Stimulated activated naive CD8-positive, alpha-beta T cell treated with anti-CD3 and anti-CD28 coated beads, Interleukin-15, Interleukin-2, amounts not matched to agents 100 U/mL and 50 U/mL, for 24 hours (primary cell): ENCODE measurements at regions not wholly inside any gene's neighbourhood (a gene's known extent, or its start where the extent isn't known, plus 50 kb on each side); places are given as distances from the start of the nearest gene placed in this dataset.
"Not testable (repeated sequence)": the region's sequence is repeated elsewhere in the genome, so short reads cannot be mapped to it uniquely, and the experiment has no call there.

Source experiments
- ATAC-seq: fragments of 150-1000 bp; cut with Tn5 transposase; one replicate; pipeline ENCODE4 v1.10.0; 2021
- DNase-seq: peaks from one replicate; pipeline ENCODE4 v3.0.0; 2021

DNA sequence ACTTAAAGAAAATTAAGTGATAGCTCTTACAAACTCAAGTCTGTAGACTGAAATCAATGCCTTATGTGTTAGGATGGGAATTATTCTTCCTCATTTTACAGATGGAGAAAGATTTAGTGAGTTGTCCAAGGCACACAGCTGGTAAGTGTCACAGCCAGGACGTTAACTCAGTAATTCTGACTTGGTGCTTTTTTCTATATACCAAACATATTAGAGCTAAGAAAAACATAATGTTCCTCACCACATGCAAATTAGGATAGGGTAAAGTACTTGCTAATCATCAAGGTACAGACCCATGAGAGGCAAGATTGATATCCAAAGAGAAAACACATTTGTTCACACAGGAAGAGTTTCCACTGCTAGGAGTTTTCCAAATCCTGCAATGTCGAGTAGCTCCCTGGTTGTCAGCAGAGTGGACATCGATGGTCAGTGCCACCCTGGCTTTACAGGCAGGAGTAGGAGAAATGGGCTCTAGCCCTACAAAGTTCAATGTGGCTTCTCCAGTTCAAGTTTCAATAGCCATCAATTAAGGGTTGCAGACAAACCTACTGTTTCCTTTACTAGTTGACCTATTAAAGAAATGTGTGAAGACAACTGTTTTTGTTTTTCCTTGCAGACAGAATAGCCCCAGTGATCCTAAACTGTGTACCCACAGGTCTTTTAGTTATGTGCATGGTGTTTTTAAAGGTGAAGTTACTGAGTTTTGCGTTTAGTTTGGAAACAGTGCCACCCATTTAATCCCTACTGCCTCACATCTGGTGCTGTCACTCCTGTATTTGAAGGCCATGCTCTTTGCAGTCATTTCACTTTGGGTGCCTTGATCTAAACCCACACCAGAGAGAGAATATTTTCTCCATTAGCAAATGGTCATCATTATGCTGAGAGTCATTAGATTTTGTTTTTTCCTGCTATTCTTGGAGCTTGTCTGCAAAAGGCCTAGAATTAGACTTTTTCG is 460.8 kb upstream of the SMARCA2 start:
- ATAC-seq (no peak), DNase-seq (no peak)

DNA sequence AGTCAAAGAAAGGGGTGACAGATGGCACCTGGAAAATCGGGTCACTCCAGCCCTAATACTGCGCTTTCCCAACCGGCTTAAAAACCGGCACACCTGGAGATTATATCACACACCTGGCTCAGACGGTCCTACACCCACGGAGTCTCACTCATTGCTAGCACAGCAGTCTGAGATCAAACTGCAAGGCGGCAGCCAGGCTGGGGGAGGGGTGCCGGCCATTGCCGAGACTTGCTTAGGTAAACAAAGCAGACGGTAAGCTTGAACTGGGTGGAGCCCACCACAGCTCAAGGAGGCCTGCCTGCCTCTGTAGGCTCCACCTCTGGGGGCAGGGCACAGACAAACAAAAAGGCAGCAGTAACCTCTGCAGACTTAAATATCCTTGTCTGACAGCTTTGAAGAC is 456.5 kb upstream of the SMARCA2 start:
- ATAC-seq, DNase-seq: not testable (repeated sequence)

DNA sequence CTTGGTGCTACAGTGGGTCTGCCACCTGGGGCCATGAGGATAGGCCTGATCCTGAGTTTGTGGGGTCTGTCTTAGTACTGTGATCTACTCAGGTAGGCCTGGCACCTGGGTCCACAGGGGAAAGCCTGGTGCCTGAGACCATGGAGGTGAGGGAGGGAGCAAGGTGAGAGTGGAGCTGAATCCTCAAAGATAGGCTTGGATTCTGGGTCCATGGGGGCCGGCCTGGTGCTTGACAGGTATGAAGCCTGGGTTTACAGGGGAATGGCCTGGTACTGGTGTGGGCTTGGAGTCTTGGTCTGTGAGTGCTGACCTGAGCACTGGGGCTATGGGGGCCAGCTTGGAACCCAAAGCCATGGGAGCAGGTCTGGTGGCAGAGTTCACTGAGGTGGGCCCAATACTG is 439.2 kb upstream of the SMARCA2 start:
- DNase-seq (no peak), ATAC-seq (no peak)

DNA sequence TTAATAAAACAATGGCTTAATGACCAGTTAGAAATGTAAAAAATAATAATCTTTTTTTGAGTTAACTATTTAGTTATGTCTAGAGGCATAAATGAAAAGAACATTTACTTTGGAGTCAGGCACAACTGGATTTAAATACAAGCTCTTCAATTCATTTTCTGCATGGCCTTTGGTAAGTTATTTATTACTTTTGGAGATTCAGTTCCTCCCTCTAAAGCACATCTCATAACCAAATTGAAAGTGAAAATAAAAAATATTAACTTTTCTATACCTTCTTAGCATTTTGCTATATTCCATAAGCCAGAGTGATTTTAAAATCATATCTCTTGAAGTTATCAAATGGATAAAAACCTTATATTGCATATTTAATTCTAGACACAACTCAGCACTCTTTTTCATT is 434.9 kb upstream of the SMARCA2 start:
- no peak for ATAC-seq
- no peak for DNase-seq

DNA sequence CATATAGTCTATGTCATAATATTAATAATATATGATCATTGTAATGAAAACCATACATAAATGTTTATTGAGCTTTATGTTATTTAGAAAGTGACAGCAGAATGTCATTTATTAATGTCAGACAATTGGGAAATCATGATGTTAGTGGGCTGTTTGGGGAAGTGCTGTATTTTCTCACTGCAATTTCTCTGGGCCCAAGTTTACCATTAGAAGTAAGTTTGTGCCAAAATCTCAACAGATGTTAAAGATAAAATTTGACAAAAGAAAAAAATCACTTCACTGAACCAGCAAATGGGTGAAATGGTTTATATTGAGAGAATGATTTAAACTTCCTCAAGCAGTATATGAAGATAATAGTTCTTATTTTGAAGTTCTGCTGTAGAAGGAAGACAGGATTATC is 433.2 kb upstream of the SMARCA2 start:
- ATAC-seq = no peak
- no peak for DNase-seq

DNA sequence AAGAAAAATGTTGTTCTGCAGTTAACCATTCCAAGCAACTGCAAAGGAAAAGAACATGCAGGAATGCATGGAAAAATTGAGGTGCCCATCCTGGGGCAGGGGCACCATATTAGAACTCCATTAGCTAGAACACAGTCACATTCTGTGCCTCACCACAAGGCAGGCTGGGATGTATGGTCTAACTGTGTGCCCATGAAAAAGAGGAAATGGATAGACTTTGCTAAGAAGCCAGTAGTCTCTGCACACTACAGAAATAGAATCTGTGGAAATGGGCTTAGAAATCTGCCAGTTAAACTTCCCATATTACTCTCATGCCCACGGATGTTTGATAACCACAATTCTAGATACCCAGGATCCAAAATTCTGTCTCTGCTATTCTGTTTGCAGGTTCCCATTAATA is 423.8 kb upstream of the SMARCA2 start:
- no peak for ATAC-seq
- DNase-seq = no peak

DNA sequence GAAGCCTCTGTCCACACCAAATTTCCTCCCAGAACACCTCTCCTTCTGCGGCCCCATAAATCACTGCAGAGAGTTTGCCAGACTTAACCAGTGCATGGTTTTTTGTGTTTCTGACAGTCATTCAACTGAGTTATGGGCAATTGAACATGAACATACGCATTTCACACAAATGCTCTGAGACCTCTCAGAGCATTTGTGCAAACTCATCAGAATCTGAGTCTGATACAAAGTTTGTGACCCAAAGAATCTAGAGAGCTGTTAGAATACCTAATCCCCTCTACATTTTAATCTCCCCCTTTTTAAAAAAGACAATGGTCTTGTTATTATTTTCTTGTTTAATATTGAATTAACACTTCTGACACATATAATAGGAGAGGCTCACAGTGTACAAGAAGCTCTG is 416.9 kb upstream of the SMARCA2 start:
- no peak for ATAC-seq

DNA sequence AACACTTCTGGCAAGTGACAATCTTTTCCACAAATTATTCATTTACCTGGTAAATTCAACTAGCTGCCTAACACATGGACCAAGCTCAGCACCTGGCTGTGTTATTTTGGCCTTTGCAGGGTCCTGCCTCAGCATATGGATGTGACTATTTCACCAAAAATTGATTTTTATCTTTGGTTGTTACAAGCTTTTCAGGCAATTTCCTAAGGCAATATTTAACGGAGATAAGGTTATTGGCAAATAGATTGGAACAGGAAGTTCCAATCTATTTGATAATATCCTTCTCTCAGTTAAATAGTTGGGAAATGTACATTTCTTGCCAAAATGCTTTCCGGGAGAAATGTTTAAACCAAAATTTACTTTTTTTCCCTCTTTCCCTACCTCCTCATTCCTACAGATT is 415.2 kb upstream of the SMARCA2 start:
- DNase-seq = no peak
- ATAC-seq = no peak

More for the DNA sequence above, 416.9 kb upstream of the SMARCA2 start:
- no peak for DNase-seq

DNA sequence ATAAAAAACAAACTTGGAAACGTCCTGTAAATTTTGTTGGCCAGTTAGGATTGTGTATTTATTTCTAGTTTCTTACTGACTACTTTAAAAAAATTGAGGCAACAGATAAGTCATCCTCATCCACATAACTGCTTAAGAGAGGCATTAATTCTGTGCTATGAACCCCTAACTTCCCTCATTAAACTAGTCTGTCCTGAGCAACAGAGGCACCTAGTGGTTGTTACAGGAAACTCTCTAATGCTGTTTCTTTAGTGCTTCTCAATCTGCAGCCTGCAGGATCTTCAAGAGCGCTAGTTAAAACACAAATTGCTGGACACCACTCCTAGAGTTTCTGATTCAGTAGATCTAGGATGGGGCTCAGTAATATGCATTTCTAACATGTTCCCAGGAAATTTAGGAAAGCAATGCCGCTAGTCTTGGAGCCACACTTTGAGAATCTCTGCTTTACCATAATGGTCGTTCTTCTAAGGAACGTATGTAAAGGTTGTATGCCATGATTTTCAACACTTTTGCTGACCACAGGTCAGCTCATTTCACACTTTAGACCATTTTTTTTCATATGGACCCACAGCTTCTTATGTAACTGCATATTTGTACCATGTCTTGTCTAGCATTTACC is 410.1 kb upstream of the SMARCA2 start:
- ATAC-seq = no peak
- DNase-seq = no peak

DNA sequence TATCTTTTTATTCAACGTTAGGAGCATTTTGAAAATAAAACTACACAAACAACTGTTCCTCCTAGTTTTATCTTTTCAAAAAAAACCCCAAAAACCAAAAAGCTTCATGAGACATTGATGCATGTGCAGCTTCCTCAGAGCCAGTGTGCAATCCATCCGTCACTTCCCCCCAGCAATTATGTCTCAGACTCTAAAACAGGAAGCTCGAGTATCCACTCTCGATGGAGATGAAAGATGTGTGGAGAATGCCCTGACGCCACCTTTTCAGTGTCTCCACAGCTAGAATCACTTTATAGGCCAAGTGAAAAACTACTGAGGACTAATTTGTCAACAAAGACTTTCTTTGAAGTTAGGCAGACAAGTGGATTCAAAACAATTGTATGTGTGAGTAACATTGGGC is 408.9 kb upstream of the SMARCA2 start:
- no peak for DNase-seq

DNA sequence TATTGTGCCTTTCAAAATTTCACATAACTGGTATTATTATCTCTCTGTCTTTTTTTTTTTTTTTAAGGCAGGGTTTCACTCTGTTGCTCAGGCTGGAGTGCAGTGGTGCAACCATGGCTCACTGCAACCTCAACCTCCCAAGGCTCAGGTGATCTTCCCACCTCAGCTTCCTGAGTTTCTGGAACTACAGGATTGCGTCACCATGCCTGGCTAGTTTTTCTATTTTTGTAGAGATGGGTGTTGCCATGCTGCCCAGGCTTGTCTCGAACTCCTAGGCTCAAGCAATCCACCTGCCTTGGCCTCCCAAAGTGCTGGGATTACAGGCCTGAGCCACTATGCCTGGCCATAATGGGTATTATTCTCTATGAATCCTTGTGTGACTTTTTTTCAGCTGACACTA is 402.3 kb upstream of the SMARCA2 start:
- no peak for DNase-seq

More for the DNA sequence above, 408.9 kb upstream of the SMARCA2 start:
- no peak for ATAC-seq

DNA sequence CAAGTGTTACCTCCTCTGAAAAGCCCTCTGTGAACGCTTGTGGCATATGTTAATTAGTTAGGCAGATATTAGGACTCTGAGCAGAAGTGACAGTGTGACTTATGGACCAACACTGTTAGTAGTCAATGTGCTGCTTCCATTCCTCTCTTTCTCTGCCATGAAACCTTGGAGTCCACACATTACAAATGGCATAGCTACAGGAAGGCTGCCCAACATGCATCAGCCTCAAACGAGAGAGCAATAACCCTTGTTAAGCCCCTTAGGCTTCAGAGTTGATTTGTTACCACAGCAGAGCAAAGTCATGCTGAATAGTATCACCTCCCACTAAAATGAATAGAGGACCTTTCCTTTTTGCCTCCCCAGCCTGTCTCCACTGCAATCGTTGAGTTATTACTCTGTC is 397.7 kb upstream of the SMARCA2 start:
- ATAC-seq (no peak), DNase-seq (no peak)

More for the DNA sequence above, 402.3 kb upstream of the SMARCA2 start:
- no peak for ATAC-seq

DNA sequence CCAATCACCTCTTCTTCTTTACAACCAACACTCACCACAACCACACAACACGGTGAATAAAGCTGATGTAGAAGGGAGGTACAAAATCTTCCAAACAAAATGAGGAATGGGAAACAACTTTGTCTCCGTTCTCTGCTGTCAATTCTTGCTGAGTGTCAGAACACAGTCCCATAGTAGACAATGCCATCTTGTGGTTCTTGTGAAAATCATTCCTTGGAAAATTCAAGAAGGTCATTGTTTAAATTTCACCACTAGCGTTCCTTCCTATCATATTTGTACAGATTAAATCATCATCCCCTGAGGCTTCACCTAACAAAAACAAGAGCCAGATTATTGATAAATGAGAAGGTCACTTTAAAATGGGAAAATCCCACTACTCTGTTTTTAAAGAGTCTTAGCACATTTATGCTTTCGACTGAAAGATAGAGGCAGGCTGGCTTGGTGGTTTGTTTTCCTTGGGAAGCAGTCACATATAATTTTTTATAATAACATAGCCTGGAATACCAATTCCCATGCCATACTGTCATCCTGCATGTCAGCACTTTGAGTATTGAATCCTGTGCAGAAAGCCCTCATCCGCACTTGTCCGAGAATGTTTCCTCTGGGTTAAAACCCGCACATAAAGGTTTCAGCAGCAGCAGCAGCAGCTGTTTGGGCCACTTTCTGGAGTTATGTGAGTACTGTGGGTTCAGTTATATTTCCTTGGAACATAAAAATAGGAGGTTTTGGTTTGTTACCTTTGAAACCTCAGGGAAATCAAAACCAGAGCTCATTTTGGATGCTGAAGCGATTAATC is 395.0 kb upstream of the SMARCA2 start:
- DNase-seq = no peak
- no peak for ATAC-seq

DNA sequence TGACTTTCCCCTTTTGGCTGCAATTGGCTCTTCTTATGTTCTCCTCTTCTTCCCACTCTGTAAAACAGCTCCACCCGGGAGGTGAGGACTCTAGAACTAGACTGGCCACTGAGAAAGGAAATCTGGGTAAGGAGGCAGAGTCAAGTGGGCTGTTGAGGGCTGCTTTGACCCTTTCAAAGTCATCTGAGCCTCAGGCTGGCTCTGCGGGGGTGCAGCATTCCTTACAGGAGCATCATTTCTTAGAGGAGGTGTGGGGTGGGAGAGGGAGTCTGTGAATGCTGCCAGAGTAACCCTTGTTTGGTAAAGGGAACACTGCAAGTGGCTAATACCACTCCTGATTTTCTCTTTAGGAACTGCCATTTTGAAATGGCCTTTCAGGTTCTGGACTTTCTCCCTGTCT is 377.7 kb upstream of the SMARCA2 start:
- ATAC-seq (no peak), DNase-seq (no peak)

DNA sequence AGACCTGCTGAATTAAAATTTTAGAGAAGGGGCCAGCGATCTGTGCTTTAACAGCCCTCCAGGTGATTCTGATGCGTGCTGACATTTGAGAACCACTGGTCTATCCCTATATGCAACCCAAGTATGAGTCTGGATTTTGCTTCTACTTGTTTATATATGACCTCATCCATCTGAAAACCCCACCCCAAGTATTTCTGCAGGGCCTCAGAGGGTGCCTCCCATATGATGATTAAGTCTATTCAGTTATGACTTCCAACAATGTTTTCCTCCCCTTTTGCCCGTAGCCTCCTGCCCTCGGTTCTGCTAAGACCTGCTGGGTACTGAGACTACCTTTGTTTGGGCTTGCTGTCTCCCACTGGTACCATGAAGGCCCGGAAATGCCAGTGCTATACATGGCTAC is 376.0 kb upstream of the SMARCA2 start:
- ATAC-seq = no peak
- no peak for DNase-seq

DNA sequence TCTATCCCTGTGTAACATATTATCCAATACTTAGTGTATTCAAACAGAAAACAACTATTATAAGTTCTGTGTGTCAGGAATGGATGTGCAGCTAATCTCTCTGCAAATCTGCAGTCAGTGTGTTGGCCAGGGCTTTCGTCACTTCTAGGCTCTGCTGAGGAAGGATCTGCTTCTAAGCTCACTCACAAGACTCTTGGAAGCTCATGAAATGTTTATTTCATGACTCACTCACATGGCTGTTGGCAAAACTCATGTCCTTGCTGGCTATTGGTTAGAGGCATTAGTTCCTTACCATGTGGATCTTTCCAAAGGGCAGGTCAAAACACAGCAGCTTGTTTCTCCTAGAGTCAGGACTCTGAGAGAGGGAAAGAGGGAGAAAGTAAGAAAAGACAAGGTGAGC is 367.4 kb upstream of the SMARCA2 start:
- DNase-seq (no peak), ATAC-seq (no peak)

DNA sequence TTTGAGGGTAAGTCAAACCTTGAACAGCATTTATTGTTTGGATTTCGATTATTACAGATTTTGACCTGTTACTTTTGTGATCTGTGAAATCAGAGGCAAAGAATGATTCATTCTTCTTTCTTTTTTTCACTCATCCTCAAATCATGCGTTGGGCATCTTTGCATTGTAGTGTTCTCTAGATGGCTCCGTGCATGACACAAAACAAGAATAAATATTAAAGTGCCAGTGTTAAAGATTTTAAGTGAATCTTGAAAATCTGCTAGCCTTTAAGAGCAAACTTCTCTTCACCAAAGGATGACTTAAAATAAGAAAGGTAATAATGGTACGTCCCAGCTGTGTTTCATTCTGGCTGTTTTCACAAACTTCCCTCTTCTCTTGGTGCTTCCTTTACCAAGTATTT is 361.9 kb upstream of the SMARCA2 start:
- ATAC-seq (no peak), DNase-seq (no peak)

DNA sequence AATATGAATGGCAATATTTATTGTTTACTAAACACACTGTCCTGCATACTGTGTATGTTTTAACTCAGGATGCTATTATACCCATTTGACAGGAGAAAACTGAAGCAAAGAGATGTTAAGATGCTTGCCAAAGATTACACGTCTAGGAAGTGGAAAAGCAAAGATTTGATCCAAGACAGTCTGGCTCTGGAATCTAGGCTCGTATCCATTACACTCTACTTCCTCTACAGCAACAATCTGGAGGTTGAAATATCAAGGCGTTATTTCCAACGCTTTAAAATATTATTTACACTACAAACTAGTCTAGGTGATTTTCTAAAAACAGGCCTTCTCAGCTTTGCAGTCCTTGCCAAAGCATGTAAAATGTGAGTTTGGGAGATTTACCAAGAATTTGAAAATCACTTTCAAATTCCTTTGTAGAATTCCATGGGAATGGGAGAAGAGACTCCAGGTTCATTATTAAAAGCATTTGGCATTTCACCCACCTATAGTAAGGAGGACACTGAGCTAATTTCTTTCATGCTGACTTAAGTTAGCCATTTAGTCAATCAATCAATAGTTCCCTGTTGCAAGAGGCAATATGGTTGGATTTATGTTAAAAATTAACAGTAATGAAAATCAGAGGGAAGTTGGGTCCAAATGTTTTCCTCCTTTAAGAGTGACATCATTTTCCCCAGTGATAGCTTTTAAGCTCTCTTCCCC is 356.3 kb upstream of the SMARCA2 start:
- no peak for DNase-seq
- ATAC-seq = no peak

DNA sequence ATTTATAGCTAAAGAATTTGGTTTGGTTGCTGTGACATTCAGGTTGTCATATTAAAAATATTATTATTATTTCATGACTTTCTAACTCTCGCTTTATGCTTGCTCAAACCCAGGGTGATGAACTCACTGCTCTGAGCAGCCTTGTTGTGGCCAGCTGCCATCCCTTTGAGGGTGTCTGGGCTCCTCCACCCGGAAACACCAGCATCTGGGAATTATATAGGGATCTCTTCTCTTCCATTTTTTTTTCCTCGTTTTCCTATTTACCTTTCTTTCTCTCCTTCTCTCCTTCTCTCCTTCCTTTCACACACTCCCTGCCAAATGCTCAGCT is 355.8 kb upstream of the SMARCA2 start:
- DNase-seq = no peak
- no peak for ATAC-seq

DNA sequence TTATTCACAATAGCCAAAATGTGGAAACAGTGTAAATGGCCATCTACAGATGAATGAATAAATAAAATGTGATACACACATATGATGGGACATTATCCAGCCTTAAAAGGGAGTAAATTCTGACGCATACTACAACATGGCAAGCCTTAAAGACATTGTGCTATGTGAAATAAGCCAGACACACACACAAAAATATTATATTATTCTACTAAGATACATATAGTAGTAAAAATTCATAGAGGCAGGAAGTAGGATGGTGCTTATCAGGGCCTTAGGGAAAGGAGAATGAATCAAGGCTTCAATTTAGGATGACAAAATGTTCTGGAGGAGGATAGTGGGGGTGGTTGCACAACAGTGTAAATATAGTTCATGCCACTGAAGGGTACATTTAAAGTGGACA is 346.7 kb upstream of the SMARCA2 start:
- ATAC-seq (no peak), DNase-seq (no peak)

DNA sequence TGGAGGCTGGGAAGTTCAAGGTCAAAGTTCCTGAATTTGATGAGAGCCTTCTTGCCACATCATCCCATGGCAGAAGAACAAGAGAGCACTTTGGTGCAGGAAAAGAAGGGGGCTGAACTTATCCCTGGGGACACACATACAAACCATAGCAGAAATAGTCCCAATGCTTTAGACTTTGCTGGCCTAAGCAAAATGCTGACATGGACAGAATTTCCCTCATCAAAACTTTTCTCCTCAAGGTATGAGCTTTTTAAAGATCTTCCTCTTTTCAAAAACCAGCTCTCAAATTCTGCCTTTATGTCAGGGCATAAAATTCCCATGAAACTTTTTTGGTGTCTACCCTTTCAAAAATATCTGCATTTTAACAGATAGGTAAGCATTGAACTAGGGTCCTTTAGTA is 341.8 kb upstream of the SMARCA2 start:
- no peak for ATAC-seq

DNA sequence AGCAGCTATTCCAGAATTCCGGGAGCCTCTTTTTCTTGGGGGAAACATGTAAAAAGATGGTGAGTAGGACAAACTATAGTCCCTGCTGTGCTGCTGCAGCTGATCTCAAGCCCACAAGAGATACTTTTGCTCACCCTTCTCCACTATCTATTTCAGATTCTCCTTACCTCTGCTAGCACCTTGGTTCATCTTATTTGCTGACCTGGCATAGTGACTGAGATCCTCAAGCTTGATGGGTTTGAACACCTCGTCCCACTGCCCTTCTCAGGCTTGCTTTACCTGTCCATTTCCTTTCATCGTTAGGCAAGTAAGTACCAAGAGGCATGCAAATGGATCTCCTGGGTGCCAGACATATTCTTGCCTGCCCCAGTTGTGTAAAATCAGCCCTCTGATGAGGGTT is 338.4 kb upstream of the SMARCA2 start:
- ATAC-seq (no peak), DNase-seq (no peak)

More for the DNA sequence above, 341.8 kb upstream of the SMARCA2 start:
- DNase-seq = no peak
